ENCODE measurements at regions not wholly inside any gene's neighbourhood (a gene's known extent, or its start where the extent isn't known, plus 50 kb on each side); places are given as distances from the start of the nearest gene placed in this dataset.

GRCh38 chr1:182270731-182271130 is 120.9 kb downstream of the GLUL start:
- CTCF ChIA-PET: no interaction called here
- no peak overlapping the region for H3K9ac ChIP-seq (ENCODE audit: low read length)

GRCh38 chr1:182269097-182269496 is 122.5 kb downstream of the GLUL start:
- no peak overlapping the region for H3K9ac ChIP-seq (ENCODE audit: low read length)
- no peak for TF ChIP-seq EZH2 (IDR thresholded peaks at IDR 0.05; ENCODE audit: borderline replicate concordance, insufficient read depth, low read depth, low read length, poor library complexity, severe bottlenecking)
- Mint-ChIP-seq H3K4me3 (no peak overlapping the region), H3K27ac (no peak overlapping the region), H3K9me3 (ENCODE audit: insufficient read depth) (no peaks in the 10 kb centered on the region), H3K27me3 (peaks cover 19% of the 10 kb centered on the region), H3K4me1 (no peaks in the 10 kb centered on the region)
- no peak overlapping the region for H3K4me3 ChIP-seq (ENCODE audit: control extremely low read depth in 1 of 5, extremely low read depth in 1 of 5, insufficient read depth in 1 of 5, low read depth in 2 of 5, low read length in 4 of 5)
- POLR2A ChIA-PET: no interaction called here
- ATAC-seq (ENCODE audit: low read depth) (no peak), DNase-seq (no peak)
- WGBS (ENCODE audit: insufficient coverage): 67% methylated on average over 1 of the region's 3 CpGs
- no peak overlapping the region for H3K4me2 ChIP-seq (replicated peaks; ENCODE audit: low read depth, low read length, poor library complexity, severe bottlenecking)
- intact Hi-C loops (cut with micrococcal nuclease): no loop called here
- H3K9me3 ChIP-seq (ENCODE audit: control extremely low read depth in 1 of 3, control insufficient read depth in 2 of 3, insufficient read depth in 1 of 3, low read length in 2 of 3): no peaks in the 10 kb centered on the region
- H4K20me1 ChIP-seq (ENCODE audit: control insufficient read depth, insufficient read depth, low read length, poor library complexity, severe bottlenecking): no peaks in the 10 kb centered on the region
- H3K4me1 ChIP-seq (ENCODE audit: control insufficient read depth in 2 of 2, insufficient read depth in 2 of 2, low read length in 2 of 2): no peaks in the 10 kb centered on the region
- no peaks in the 10 kb centered on the region for H3K36me3 ChIP-seq (replicated peaks in 1 of 2; ENCODE audit: control extremely low read depth in 1 of 2, control insufficient read depth in 1 of 2, extremely low read depth in 1 of 2, insufficient read depth in 2 of 2, low read length in 1 of 2)
- H3K79me2 ChIP-seq (ENCODE audit: control insufficient read depth, insufficient read depth, low read length): no peaks in the 10 kb centered on the region
- no peak overlapping the region for H3K27ac ChIP-seq (ENCODE audit: low read length in 2 of 2)
- H2AFZ ChIP-seq (ENCODE audit: insufficient read depth, low read depth, low read length, poor library complexity, severe bottlenecking): no peak overlapping the region
- CTCF ChIA-PET: no interaction called here
- no peaks in the 10 kb centered on the region for H3K27me3 ChIP-seq (replicated peaks in 1 of 4; ENCODE audit: control extremely low read depth in 1 of 4, control insufficient read depth in 3 of 4, insufficient read depth in 4 of 4, low read length in 3 of 4)

More at GRCh38 chr1:182270731-182271130, 120.9 kb downstream of the GLUL start:
- Mint-ChIP-seq H3K27me3 (peaks cover 19% of the 10 kb centered on the region), H3K9me3 (ENCODE audit: insufficient read depth) (no peaks in the 10 kb centered on the region), H3K27ac (no peak overlapping the region), H3K4me1 (no peaks in the 10 kb centered on the region), H3K4me3 (no peak overlapping the region)
- ATAC-seq (ENCODE audit: low read depth) (no peak), DNase-seq (no peak)
- H3K27me3 ChIP-seq (replicated peaks in 1 of 4; ENCODE audit: control extremely low read depth in 1 of 4, control insufficient read depth in 3 of 4, insufficient read depth in 4 of 4, low read length in 3 of 4): no peaks in the 10 kb centered on the region
- no peaks in the 10 kb centered on the region for H4K20me1 ChIP-seq (ENCODE audit: control insufficient read depth, insufficient read depth, low read length, poor library complexity, severe bottlenecking)
- no peak overlapping the region for H3K27ac ChIP-seq (ENCODE audit: low read length in 2 of 2)
- WGBS (ENCODE audit: insufficient coverage): no CpG with 5 or more reads among the region's 1 CpG
- POLR2A ChIA-PET: no interaction called here
- no peaks in the 10 kb centered on the region for H3K79me2 ChIP-seq (ENCODE audit: control insufficient read depth, insufficient read depth, low read length)
- no peaks in the 10 kb centered on the region for H3K36me3 ChIP-seq (replicated peaks in 1 of 2; ENCODE audit: control extremely low read depth in 1 of 2, control insufficient read depth in 1 of 2, extremely low read depth in 1 of 2, insufficient read depth in 2 of 2, low read length in 1 of 2)
- TF ChIP-seq CTCF (IDR thresholded peaks at IDR 0.05): no peak
- no peak for TF ChIP-seq EZH2 (IDR thresholded peaks at IDR 0.05; ENCODE audit: borderline replicate concordance, insufficient read depth, low read depth, low read length, poor library complexity, severe bottlenecking)
- no peaks in the 10 kb centered on the region for H3K4me1 ChIP-seq (ENCODE audit: control insufficient read depth in 2 of 2, insufficient read depth in 2 of 2, low read length in 2 of 2)
- H3K4me2 ChIP-seq (replicated peaks; ENCODE audit: low read depth, low read length, poor library complexity, severe bottlenecking): no peak overlapping the region
- intact Hi-C loops (cut with micrococcal nuclease): no loop called here
- no peak overlapping the region for H2AFZ ChIP-seq (ENCODE audit: insufficient read depth, low read depth, low read length, poor library complexity, severe bottlenecking)
- H3K4me3 ChIP-seq (ENCODE audit: control extremely low read depth in 1 of 5, extremely low read depth in 1 of 5, insufficient read depth in 1 of 5, low read depth in 2 of 5, low read length in 4 of 5): no peak overlapping the region
- no peaks in the 10 kb centered on the region for H3K9me3 ChIP-seq (ENCODE audit: control extremely low read depth in 1 of 3, control insufficient read depth in 2 of 3, insufficient read depth in 1 of 3, low read length in 2 of 3)

Measured in B cell (primary cell).